Posterior cingulate gyrus (tissue), 11 donors: ENCODE measurements at regions not wholly inside any gene's neighbourhood (a gene's known extent, or its start where the extent isn't known, plus 50 kb on each side); places are given as distances from the start of the nearest gene placed in this dataset.
A peak's percentile ranks its signal among the peaks of the same experiment; 100 is the strongest.
"Not testable (repeated sequence)": the region's sequence is repeated elsewhere in the genome, so short reads cannot be mapped to it uniquely, and the experiment has no call there.

Source experiments
- DNase-seq, 10 donors: peaks; one replicate each; pipeline versions ENCODE4 v3.0.0 to v3.0.0-alpha.2; 2020 to 2021; ENCODE audit warnings: mixed read lengths in 3 of 10
- intact Hi-C: fragments of 100-400 bp; cut with DNase I; formaldehyde crosslinking; loops from one replicate; pipeline ENCODE4 v1.15.1; 2023

- intact Hi-C loops = no loop called here
- DNase-seq = no peak
Measured at GRCh38 chr10:124200011-124200410, 106.6 kb upstream of the CHST15 start.

GRCh38 chr10:124198871-124199270 is 105.5 kb upstream of the CHST15 start:
- intact Hi-C loops = no loop called here
- no peak for DNase-seq

GRCh38 chr10:124198125-124198501 is 104.7 kb upstream of the CHST15 start:
- intact Hi-C loops = no loop called here
- no peak for DNase-seq

- DNase-seq = peak; percentile 27 to 92 (median 46)
Measured at GRCh38 chr10:124197371-124198124, 104.2 kb upstream of the CHST15 start.

GRCh38 chr10:124196659-124197058 is 103.3 kb upstream of the CHST15 start:
- no peak for DNase-seq

More at GRCh38 chr10:124197371-124198124, 104.2 kb upstream of the CHST15 start:
- intact Hi-C loops = no loop called here

GRCh38 chr10:124194199-124194824 is 100.9 kb upstream of the CHST15 start:
- intact Hi-C loops = no loop called here
- DNase-seq = peak in 1 of 10 donors; percentile 48

More at GRCh38 chr10:124196659-124197058, 103.3 kb upstream of the CHST15 start:
- intact Hi-C loops = no loop called here

- DNase-seq = peak in 1 of 10 donors; percentile 27
- intact Hi-C loops = no loop called here
Measured at GRCh38 chr10:124193309-124193696, 99.9 kb upstream of the CHST15 start.

GRCh38 chr10:124192664-124193308 is 99.4 kb upstream of the CHST15 start:
- intact Hi-C loops = not testable (repeated sequence)
- peak in 1 of 10 donors; percentile 35 for DNase-seq

GRCh38 chr10:124190476-124190875 is 97.1 kb upstream of the CHST15 start:
- intact Hi-C loops, DNase-seq: not testable (repeated sequence)

- intact Hi-C loops = no loop called here
- DNase-seq = no peak
Measured at GRCh38 chr10:124186956-124187355, 93.6 kb upstream of the CHST15 start.

- intact Hi-C loops = no loop called here
- no peak for DNase-seq
Measured at GRCh38 chr10:124185084-124185483, 91.7 kb upstream of the CHST15 start.

- intact Hi-C loops = no loop called here
- DNase-seq = no peak
Measured at GRCh38 chr10:124184208-124184830, 90.9 kb upstream of the CHST15 start.

- no peak for DNase-seq
- intact Hi-C loops = no loop called here
Measured at GRCh38 chr10:124183617-124184016, 90.2 kb upstream of the CHST15 start.

- intact Hi-C loops = no loop called here
- DNase-seq = peak in 1 of 10 donors; percentile 42
Measured at GRCh38 chr10:124182088-124182541, 88.7 kb upstream of the CHST15 start.

- intact Hi-C loops = no loop called here
- DNase-seq = peak in 1 of 10 donors; percentile 42
Measured at GRCh38 chr10:124181656-124182055, 88.3 kb upstream of the CHST15 start.

GRCh38 chr10:124180947-124181549 is 87.7 kb upstream of the CHST15 start:
- intact Hi-C loops = no loop called here
- peak in 1 of 10 donors; percentile 43 for DNase-seq

GRCh38 chr10:124180044-124180745 is 86.8 kb upstream of the CHST15 start:
- intact Hi-C loops = no loop called here

GRCh38 chr10:124179308-124180043 is 86.1 kb upstream of the CHST15 start:
- intact Hi-C loops = no loop called here
- DNase-seq = no peak

More at GRCh38 chr10:124180044-124180745, 86.8 kb upstream of the CHST15 start:
- DNase-seq = peak in 1 of 10 donors; percentile 58

- DNase-seq = no peak
- intact Hi-C loops = no loop called here
Measured at GRCh38 chr10:124177180-124177518, 83.8 kb upstream of the CHST15 start.
